SU-DHL-6 (cell line): ENCODE measurements at regions not wholly inside any gene's neighbourhood (a gene's known extent, or its start where the extent isn't known, plus 50 kb on each side); places are given as distances from the start of the nearest gene placed in this dataset.

ENCODE experiments used
- H2AFZ ChIP-seq: fragments of 200-600 bp; sonication (generic); 2 replicates; pipeline ENCODE4 v1.6.1; 2014; ENCODE audit warnings: low read depth, mild to moderate bottlenecking, moderate library complexity, mixed read lengths, antibody characterized with exemption, low read length; ENCODE audit not compliant: severe bottlenecking
- H3F3A ChIP-seq: fragments of 200-600 bp; shearing (Covaris generic); 2 replicates; pipeline ENCODE4 v1.6.0; 2016; ENCODE audit warnings: antibody characterized with exemption, mild to moderate bottlenecking; ENCODE audit not compliant: insufficient read depth
- H3K27ac ChIP-seq: fragments of 200-600 bp; sonication (generic); 2 replicates; pipeline ENCODE4 v1.5.1; 2016; ENCODE audit warnings: low read depth, mild to moderate bottlenecking, low read length, moderate library complexity, mixed read lengths
- H3K27me3 ChIP-seq: fragments of 200-600 bp; sonication (generic), shearing (Covaris generic); 2 replicates; pipeline ENCODE4 v1.6.0; 2014; ENCODE audit warnings: mild to moderate bottlenecking, low read length
- H3K36me3 ChIP-seq: fragments of 200-600 bp; sonication (generic); 2 replicates; pipeline ENCODE4 v1.6.1; 2014; ENCODE audit warnings: mild to moderate bottlenecking, low read length, mixed read lengths
- H3K4me2 ChIP-seq: fragments of 300-600, 200-600 bp; shearing (Covaris generic), sonication (generic); 2 replicates; pipeline ENCODE4 v1.6.0; 2014; ENCODE audit warnings: low read length, low read depth, mild to moderate bottlenecking; ENCODE audit not compliant: poor library complexity, severe bottlenecking
- H3K4me3 ChIP-seq: fragments of 200-600 bp; sonication (generic); 2 replicates; pipeline ENCODE4 v1.5.1; 2014; ENCODE audit warnings: antibody characterized with exemption, low read length, mild to moderate bottlenecking, mixed read lengths; ENCODE audit not compliant: insufficient read depth, poor library complexity, severe bottlenecking
- H3K79me2 ChIP-seq: fragments of 200-600 bp; sonication (generic); 2 replicates; pipeline ENCODE4 v1.6.1; 2014; ENCODE audit warnings: mild to moderate bottlenecking, low read length, moderate library complexity; ENCODE audit not compliant: insufficient read depth
- H3K9ac ChIP-seq: fragments of 200-600 bp; sonication (generic); 2 replicates; pipeline ENCODE4 v1.7.0; 2014; ENCODE audit warnings: mild to moderate bottlenecking, low read length
- H3K9me2 ChIP-seq: fragments of 200-600 bp; sonication (generic); replicated peaks from 2 replicates; pipeline ENCODE4 v1.6.1; 2014; ENCODE audit warnings: low read length; ENCODE audit not compliant: insufficient read depth
- H3K9me3 ChIP-seq: fragments of 200-600 bp; sonication (generic); 2 replicates; pipeline ENCODE4 v1.6.1; 2014; ENCODE audit warnings: low read length, mixed read lengths; ENCODE audit not compliant: insufficient read depth
- H4K20me1 ChIP-seq: fragments of 200-600 bp; sonication (generic); 2 replicates; pipeline ENCODE4 v1.6.1; 2014; ENCODE audit warnings: low read depth, mild to moderate bottlenecking, antibody characterized with exemption, low read length, moderate library complexity, mixed read lengths
- CTCF ChIP-seq: fragments of 200-600 bp; sonication (generic); IDR thresholded peaks from one replicate; pipeline ENCODE4 v1.5.1; 2017; ENCODE audit warnings: antibody characterized with exemption, mild to moderate bottlenecking, low read length, moderate library complexity; ENCODE audit not compliant: insufficient read depth, poor library complexity, severe bottlenecking
- EZH2phosphoT487 ChIP-seq: fragments of 200-600 bp; sonication (generic), shearing (Covaris generic); conservative IDR thresholded peaks from 2 replicates; pipeline ENCODE4 v1.6.1; 2018; ENCODE audit warnings: mild to moderate bottlenecking, antibody characterized with exemption, low read length, moderate library complexity, mixed read lengths

- TF ChIP-seq CTCF, result no peak
- TF ChIP-seq EZH2phosphoT487, result no peak
- H3K36me3 ChIP-seq, result no peaks in the 10 kb centered on the region
- no peaks in the 10 kb centered on the region for H3K9me2 ChIP-seq
- no peaks in the 10 kb centered on the region for H4K20me1 ChIP-seq
- H3K4me3 ChIP-seq, result no peak overlapping the region
- H3K27me3 ChIP-seq, result no peaks in the 10 kb centered on the region
- H3K9me3 ChIP-seq, result no peaks in the 10 kb centered on the region
- H2AFZ ChIP-seq, result no peak overlapping the region
- H3K9ac ChIP-seq, result no peak overlapping the region
- H3K4me2 ChIP-seq, result no peak overlapping the region
- no peaks in the 10 kb centered on the region for H3F3A ChIP-seq
- no peaks in the 10 kb centered on the region for H3K79me2 ChIP-seq
- no peak overlapping the region for H3K27ac ChIP-seq
Observed at GRCh38 chr4:113822555-113823290, 61.2 kb upstream of the CAMK2D start.

DNA sequence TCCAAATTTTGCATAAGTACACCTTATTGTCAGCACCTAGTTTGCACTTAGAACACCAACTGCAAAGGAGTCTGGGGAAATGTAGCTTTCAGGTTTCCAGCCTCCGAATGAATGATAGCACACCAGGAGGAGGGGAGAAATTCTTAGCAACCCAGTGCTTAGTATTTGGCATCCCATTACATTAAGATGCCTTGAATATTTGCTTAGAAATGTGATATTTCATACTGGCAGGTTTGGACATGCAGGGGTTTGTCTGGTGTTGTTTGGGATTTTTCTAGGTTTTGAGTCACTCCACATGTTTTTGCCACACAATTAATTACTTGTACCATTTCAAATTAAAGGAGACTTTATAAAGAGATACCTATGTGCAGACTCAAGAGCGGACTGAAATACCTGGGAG lies 60.3 kb upstream of the CAMK2D start:
- TF ChIP-seq CTCF, result no peak
- TF ChIP-seq EZH2phosphoT487, result no peak
- Histone ChIP-seq H3K27ac (no peak overlapping the region), H3K9me3 (no peaks in the 10 kb centered on the region), H2AFZ (no peak overlapping the region), H3K9me2 (no peaks in the 10 kb centered on the region), H3K4me2 (no peak overlapping the region), H3K36me3 (no peaks in the 10 kb centered on the region), H3K9ac (no peak overlapping the region), H3K79me2 (no peaks in the 10 kb centered on the region), H3F3A (no peaks in the 10 kb centered on the region), H4K20me1 (no peaks in the 10 kb centered on the region), H3K27me3 (no peaks in the 10 kb centered on the region), H3K4me3 (no peak overlapping the region)

GRCh38 chr4:113820108-113820507 lies 58.6 kb upstream of the CAMK2D start:
- Histone ChIP-seq H4K20me1 (no peaks in the 10 kb centered on the region), H2AFZ (no peak overlapping the region), H3F3A (no peaks in the 10 kb centered on the region), H3K79me2 (no peaks in the 10 kb centered on the region), H3K4me3 (no peak overlapping the region), H3K36me3 (no peaks in the 10 kb centered on the region), H3K4me2 (no peak overlapping the region), H3K27ac (no peak overlapping the region), H3K9ac (no peak overlapping the region), H3K27me3 (no peaks in the 10 kb centered on the region), H3K9me3 (no peaks in the 10 kb centered on the region), H3K9me2 (no peaks in the 10 kb centered on the region)
- TF ChIP-seq EZH2phosphoT487, result no peak

DNA sequence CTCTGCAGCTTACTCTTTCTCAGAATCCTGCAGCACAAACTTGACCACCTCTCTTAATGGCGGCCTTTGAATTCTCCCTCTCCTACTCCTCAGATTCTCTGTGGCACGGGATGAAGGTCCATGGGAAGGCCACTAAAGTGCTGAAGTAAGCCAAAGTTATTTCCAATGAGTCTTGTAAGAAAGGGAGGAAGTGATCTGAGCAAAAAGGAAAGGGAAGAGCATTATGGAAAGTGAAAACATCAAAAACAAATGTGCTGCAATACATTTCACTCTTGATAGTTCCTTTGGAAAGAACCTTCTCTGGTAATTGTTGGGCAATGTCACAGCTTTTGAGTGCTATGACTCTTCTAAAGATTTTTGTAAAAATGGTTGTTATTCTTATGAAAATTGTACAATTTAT lies 54.3 kb upstream of the CAMK2D start:
- Histone ChIP-seq H3K79me2 (no peaks in the 10 kb centered on the region), H3K27ac (no peak overlapping the region), H3K9ac (no peak overlapping the region), H3K4me3 (no peak overlapping the region), H3K27me3 (no peaks in the 10 kb centered on the region), H3F3A (no peaks in the 10 kb centered on the region), H3K9me2 (no peaks in the 10 kb centered on the region), H4K20me1 (no peaks in the 10 kb centered on the region), H3K36me3 (no peaks in the 10 kb centered on the region), H3K9me3 (no peaks in the 10 kb centered on the region), H2AFZ (no peak overlapping the region), H3K4me2 (no peak overlapping the region)
- TF ChIP-seq CTCF (no peak), EZH2phosphoT487 (no peak)
